ENCODE measurements at regions not wholly inside any gene's neighbourhood (a gene's known extent, or its start where the extent isn't known, plus 50 kb on each side); places are given as distances from the start of the nearest gene placed in this dataset.

DNA sequence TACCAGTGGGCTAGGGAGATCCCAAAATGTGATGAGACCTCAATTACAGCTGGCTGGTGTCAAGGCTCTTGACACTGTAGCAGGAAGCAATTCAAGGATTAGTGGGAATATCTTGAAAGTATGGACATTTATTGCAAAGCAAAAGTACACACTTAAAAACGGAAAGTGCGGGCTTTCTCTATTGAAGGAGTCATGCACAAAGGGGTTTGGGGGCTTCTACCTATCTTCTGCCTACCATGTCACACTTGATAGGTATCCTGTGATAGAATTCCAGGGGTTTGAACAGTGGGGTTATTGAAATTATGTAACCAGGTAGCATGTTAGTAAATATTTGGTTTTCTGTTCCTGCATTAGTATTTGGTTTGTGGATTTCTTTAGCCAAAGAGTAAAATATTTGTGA lies 1652.1 kb upstream of the DDX18 start:
- no peaks in the 10 kb centered on the region for H4K20me1 ChIP-seq (replicated peaks; ENCODE audit: control insufficient read depth, extremely low read depth, insufficient read depth, low read length)
- H3K9ac ChIP-seq (replicated peaks; ENCODE audit: extremely low read depth, insufficient read depth, low read length) = no peak overlapping the region
- no peak overlapping the region for H3K4me2 ChIP-seq (ENCODE audit: insufficient read depth, low read length)
- TF ChIP-seq POLR2A (IDR thresholded peaks at IDR 0.05; ENCODE audit: low read depth, low read length) (no peak), JUN (IDR thresholded peaks at IDR 0.05; ENCODE audit: borderline replicate concordance, insufficient read depth, insufficient read length, low read depth) (no peak)
- no peaks in the 10 kb centered on the region for H3K79me2 ChIP-seq (ENCODE audit: control insufficient read depth, insufficient read depth, low read length)
- no peaks in the 10 kb centered on the region for H3K36me3 ChIP-seq (ENCODE audit: control insufficient read depth in 2 of 2, extremely low read depth in 1 of 2, insufficient read depth in 2 of 2, low read length in 2 of 2)
- dilution Hi-C loops (cut with MboI; ENCODE audit: extremely low pct_ligation_motif_present, low sequenced_read_pairs) = no loop called here
- H3K4me1 ChIP-seq (ENCODE audit: control insufficient read depth, extremely low read depth, insufficient read depth, low read length) = no peaks in the 10 kb centered on the region
- H3K27ac ChIP-seq (ENCODE audit: insufficient read depth, low read depth, low read length) = no peak overlapping the region
- no peaks in the 10 kb centered on the region for H3K9me1 ChIP-seq (replicated peaks; ENCODE audit: control insufficient read depth, extremely low read depth, insufficient read depth, low read length)
- POLR2A ChIA-PET = no interaction called here
- no peaks in the 10 kb centered on the region for H3K27me3 ChIP-seq (ENCODE audit: control insufficient read depth in 2 of 2, insufficient read depth in 2 of 2, low read length in 2 of 2)
- no TSS peak for BruUV-seq (replicated peaks)
- intact Hi-C loops (cut with micrococcal nuclease) = no loop called here
- CTCF ChIA-PET = no interaction called here
- H3K9me3 ChIP-seq (replicated peaks; ENCODE audit: control insufficient read depth, insufficient read depth, low read length) = peaks cover 2% of the 10 kb centered on the region
- no peak for DNase-seq (ENCODE audit: low read depth, low spot score)
- no peak for FAIRE-seq
- H2AFZ ChIP-seq (ENCODE audit: low read depth, low read length) = no peak overlapping the region
- no peak overlapping the region for H3K4me3 ChIP-seq (replicated peaks in 1 of 3; ENCODE audit: insufficient read depth in 1 of 3, low read depth in 1 of 3, low read length in 3 of 3)

DNA sequence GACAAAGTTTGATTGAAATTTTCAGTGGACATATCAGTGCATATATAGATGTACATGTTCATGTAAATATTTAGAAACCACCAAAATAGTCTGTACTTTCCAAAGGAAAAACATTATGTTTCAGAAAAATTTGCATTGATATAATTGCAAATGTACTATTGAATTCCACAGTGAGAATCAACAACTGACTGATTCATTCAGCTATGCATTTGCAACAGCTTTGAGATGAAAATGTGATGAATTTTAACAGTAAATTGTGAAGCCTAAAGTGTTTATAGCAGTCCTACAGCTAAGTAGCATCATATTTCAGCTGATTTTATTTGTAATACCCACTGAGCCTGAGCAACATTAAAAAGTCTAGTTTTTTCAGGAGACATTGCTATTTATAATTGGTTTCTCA lies 1647.4 kb upstream of the DDX18 start:
- Histone ChIP-seq H2AFZ (ENCODE audit: low read depth, low read length) (no peak overlapping the region), H3K9me1 (replicated peaks; ENCODE audit: control insufficient read depth, extremely low read depth, insufficient read depth, low read length) (no peaks in the 10 kb centered on the region), H3K4me2 (ENCODE audit: insufficient read depth, low read length) (no peak overlapping the region), H3K36me3 (ENCODE audit: control insufficient read depth in 2 of 2, extremely low read depth in 1 of 2, insufficient read depth in 2 of 2, low read length in 2 of 2) (no peaks in the 10 kb centered on the region), H3K79me2 (ENCODE audit: control insufficient read depth, insufficient read depth, low read length) (no peaks in the 10 kb centered on the region), H3K9ac (replicated peaks; ENCODE audit: extremely low read depth, insufficient read depth, low read length) (no peak overlapping the region), H3K27ac (ENCODE audit: insufficient read depth, low read depth, low read length) (no peak overlapping the region), H3K4me3 (replicated peaks in 1 of 3; ENCODE audit: insufficient read depth in 1 of 3, low read depth in 1 of 3, low read length in 3 of 3) (no peak overlapping the region), H3K27me3 (ENCODE audit: control insufficient read depth in 2 of 2, insufficient read depth in 2 of 2, low read length in 2 of 2) (no peaks in the 10 kb centered on the region), H3K4me1 (ENCODE audit: control insufficient read depth, extremely low read depth, insufficient read depth, low read length) (no peaks in the 10 kb centered on the region), H4K20me1 (replicated peaks; ENCODE audit: control insufficient read depth, extremely low read depth, insufficient read depth, low read length) (no peaks in the 10 kb centered on the region), H3K9me3 (replicated peaks; ENCODE audit: control insufficient read depth, insufficient read depth, low read length) (peaks cover 2% of the 10 kb centered on the region)
- CTCF ChIA-PET = no interaction called here
- BruUV-seq (replicated peaks) = no TSS peak
- FAIRE-seq (no peak), DNase-seq (ENCODE audit: low read depth, low spot score) (no peak)
- TF ChIP-seq GATA2 (IDR thresholded peaks at IDR 0.05; ENCODE audit: insufficient read depth, insufficient read length, low read depth, low read length) (no peak), FOS (IDR thresholded peaks at IDR 0.05; ENCODE audit: borderline replicate concordance, insufficient read depth, low read length) (no peak), POLR2AphosphoS5 (IDR thresholded peaks at IDR 0.05; ENCODE audit: insufficient read depth, low read depth, low read length) (no peak), MYC (IDR thresholded peaks at IDR 0.05; ENCODE audit: low read depth, low read length) (no peak), EZH2 (IDR thresholded peaks at IDR 0.05; ENCODE audit: borderline replicate concordance, low read depth, low read length, severe bottlenecking) (no peak), POLR2A (IDR thresholded peaks at IDR 0.05; ENCODE audit: low read depth, low read length) (no peak), JUN (IDR thresholded peaks at IDR 0.05; ENCODE audit: borderline replicate concordance, insufficient read depth, insufficient read length, low read depth) (no peak)
- TF ChIP-seq, protein P1, sequence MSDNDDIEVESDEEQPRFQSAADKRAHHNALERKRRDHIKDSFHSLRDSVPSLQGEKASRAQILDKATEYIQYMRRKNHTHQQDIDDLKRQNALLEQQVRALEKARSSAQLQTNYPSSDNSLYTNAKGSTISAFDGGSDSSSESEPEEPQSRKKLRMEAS (IDR thresholded peaks at IDR 0.05; ENCODE audit: insufficient read depth, insufficient read length) = no peak
- TF ChIP-seq, protein P2, sequence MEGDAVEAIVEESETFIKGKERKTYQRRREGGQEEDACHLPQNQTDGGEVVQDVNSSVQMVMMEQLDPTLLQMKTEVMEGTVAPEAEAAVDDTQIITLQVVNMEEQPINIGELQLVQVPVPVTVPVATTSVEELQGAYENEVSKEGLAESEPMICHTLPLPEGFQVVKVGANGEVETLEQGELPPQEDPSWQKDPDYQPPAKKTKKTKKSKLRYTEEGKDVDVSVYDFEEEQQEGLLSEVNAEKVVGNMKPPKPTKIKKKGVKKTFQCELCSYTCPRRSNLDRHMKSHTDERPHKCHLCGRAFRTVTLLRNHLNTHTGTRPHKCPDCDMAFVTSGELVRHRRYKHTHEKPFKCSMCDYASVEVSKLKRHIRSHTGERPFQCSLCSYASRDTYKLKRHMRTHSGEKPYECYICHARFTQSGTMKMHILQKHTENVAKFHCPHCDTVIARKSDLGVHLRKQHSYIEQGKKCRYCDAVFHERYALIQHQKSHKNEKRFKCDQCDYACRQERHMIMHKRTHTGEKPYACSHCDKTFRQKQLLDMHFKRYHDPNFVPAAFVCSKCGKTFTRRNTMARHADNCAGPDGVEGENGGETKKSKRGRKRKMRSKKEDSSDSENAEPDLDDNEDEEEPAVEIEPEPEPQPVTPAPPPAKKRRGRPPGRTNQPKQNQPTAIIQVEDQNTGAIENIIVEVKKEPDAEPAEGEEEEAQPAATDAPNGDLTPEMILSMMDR (IDR thresholded peaks at IDR 0.05; ENCODE audit: extremely low read depth in 1 of 2, insufficient read depth in 1 of 2, low read depth in 1 of 2, low read length in 2 of 2) = no peak
- POLR2A ChIA-PET = no interaction called here
- intact Hi-C loops (cut with micrococcal nuclease) = no loop called here
- dilution Hi-C loops (cut with MboI; ENCODE audit: extremely low pct_ligation_motif_present, low sequenced_read_pairs) = no loop called here
